ENCODE measurements at regions not wholly inside any gene's neighbourhood (a gene's known extent, or its start where the extent isn't known, plus 50 kb on each side); places are given as distances from the start of the nearest gene placed in this dataset.

GRCh38 chr6:48695872-48696271 is 584.9 kb upstream of the PTCHD4 start:
- TF ChIP-seq, protein P1, sequence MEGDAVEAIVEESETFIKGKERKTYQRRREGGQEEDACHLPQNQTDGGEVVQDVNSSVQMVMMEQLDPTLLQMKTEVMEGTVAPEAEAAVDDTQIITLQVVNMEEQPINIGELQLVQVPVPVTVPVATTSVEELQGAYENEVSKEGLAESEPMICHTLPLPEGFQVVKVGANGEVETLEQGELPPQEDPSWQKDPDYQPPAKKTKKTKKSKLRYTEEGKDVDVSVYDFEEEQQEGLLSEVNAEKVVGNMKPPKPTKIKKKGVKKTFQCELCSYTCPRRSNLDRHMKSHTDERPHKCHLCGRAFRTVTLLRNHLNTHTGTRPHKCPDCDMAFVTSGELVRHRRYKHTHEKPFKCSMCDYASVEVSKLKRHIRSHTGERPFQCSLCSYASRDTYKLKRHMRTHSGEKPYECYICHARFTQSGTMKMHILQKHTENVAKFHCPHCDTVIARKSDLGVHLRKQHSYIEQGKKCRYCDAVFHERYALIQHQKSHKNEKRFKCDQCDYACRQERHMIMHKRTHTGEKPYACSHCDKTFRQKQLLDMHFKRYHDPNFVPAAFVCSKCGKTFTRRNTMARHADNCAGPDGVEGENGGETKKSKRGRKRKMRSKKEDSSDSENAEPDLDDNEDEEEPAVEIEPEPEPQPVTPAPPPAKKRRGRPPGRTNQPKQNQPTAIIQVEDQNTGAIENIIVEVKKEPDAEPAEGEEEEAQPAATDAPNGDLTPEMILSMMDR (conservative IDR thresholded peaks at IDR 0.05): no peak
- Mint-ChIP-seq H3K36me3 (ENCODE audit: low read depth) (peaks cover 3% of the 10 kb centered on the region), H3K27ac (ENCODE audit: unreplicated experiment) (no peak overlapping the region), H3K4me1 (no peaks in the 10 kb centered on the region), H3K27me3 (ENCODE audit: low read depth) (no peaks in the 10 kb centered on the region), H3K4me3 (no peak overlapping the region), H3K9me3 (peaks cover 23% of the 10 kb centered on the region)
- DNase-seq (ENCODE audit: low read depth, low spot score): no peak

GRCh38 chr6:48691420-48691819 is 580.4 kb upstream of the PTCHD4 start:
- Mint-ChIP-seq H3K27me3 (ENCODE audit: low read depth) (no peaks in the 10 kb centered on the region), H3K4me1 (no peaks in the 10 kb centered on the region), H3K27ac (ENCODE audit: unreplicated experiment) (no peak overlapping the region), H3K4me3 (no peak overlapping the region), H3K9me3 (peaks cover 33% of the 10 kb centered on the region), H3K36me3 (ENCODE audit: low read depth) (peaks cover 8% of the 10 kb centered on the region)
- TF ChIP-seq, protein P1 (conservative IDR thresholded peaks at IDR 0.05): no peak
- no peak for DNase-seq (ENCODE audit: low read depth, low spot score)

- no peaks in the 10 kb centered on the region for H3K27me3 Mint-ChIP-seq (ENCODE audit: low read depth)
- H3K36me3 Mint-ChIP-seq (ENCODE audit: low read depth): peaks cover 6% of the 10 kb centered on the region
- no peak overlapping the region for H3K4me3 Mint-ChIP-seq
- H3K9me3 Mint-ChIP-seq: peaks cover 25% of the 10 kb centered on the region
- TF ChIP-seq, protein P1 (conservative IDR thresholded peaks at IDR 0.05): no peak
- H3K4me1 Mint-ChIP-seq: no peaks in the 10 kb centered on the region
- DNase-seq (ENCODE audit: low read depth, low spot score): no peak
- no peak overlapping the region for H3K27ac Mint-ChIP-seq (ENCODE audit: unreplicated experiment)
These were observed 578.5 kb upstream of the PTCHD4 start for GRCh38 chr6:48689498-48689897.

DNA sequence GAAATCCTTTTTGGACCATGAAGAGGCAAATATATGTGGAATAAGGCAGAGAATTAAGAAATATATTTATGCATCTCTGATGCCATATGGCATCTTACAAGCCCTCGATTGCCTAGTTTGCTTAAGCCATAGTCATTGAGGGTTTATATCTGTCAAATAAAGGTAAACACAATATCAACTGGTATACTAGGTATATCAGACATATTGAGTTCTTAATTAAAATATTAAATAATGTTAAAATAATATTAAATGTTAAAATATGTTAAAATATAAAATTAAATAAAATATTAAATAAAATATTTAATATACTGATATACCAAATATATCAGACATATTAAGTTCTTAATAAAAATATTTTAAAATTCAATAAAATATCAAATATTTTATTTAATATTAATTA is 567.4 kb upstream of the PTCHD4 start:
- DNase-seq (ENCODE audit: low read depth, low spot score): no peak
- Mint-ChIP-seq H3K27me3 (ENCODE audit: low read depth) (no peaks in the 10 kb centered on the region), H3K9me3 (no peaks in the 10 kb centered on the region), H3K4me3 (no peak overlapping the region), H3K27ac (ENCODE audit: unreplicated experiment) (no peak overlapping the region), H3K36me3 (ENCODE audit: low read depth) (no peaks in the 10 kb centered on the region), H3K4me1 (no peaks in the 10 kb centered on the region)
- TF ChIP-seq, protein P1 (conservative IDR thresholded peaks at IDR 0.05): no peak

GRCh38 chr6:48671505-48671904 is 560.5 kb upstream of the PTCHD4 start:
- no peak for DNase-seq (ENCODE audit: low read depth, low spot score)
- H3K27ac Mint-ChIP-seq (ENCODE audit: unreplicated experiment): no peak overlapping the region
- no peaks in the 10 kb centered on the region for H3K4me1 Mint-ChIP-seq
- no peaks in the 10 kb centered on the region for H3K9me3 Mint-ChIP-seq
- TF ChIP-seq, protein P1 (conservative IDR thresholded peaks at IDR 0.05): no peak
- H3K27me3 Mint-ChIP-seq (ENCODE audit: low read depth): no peaks in the 10 kb centered on the region
- H3K36me3 Mint-ChIP-seq (ENCODE audit: low read depth): no peaks in the 10 kb centered on the region
- H3K4me3 Mint-ChIP-seq: no peak overlapping the region

DNA sequence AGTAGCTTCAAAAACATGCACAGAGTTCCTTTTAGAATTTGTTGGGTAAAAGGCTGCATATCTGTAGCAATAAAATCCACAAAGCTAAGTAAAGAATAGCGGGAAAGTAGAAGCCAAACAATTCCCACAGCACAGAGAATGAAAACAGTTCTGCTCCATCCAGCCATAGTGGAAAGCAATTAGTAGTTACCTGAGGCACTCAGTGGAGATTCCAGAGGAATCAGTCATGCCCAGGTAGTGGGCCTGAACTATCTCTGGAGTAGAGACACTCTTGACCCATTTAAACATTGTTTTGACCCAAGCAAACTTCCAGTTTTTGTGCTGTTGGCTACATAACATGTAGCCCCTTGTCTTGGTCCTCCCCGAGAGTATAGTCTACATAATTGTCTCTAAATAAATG is 559.5 kb upstream of the PTCHD4 start:
- no peaks in the 10 kb centered on the region for H3K36me3 Mint-ChIP-seq (ENCODE audit: low read depth)
- no peak for DNase-seq (ENCODE audit: low read depth, low spot score)
- TF ChIP-seq, protein P1 (conservative IDR thresholded peaks at IDR 0.05): no peak
- no peak overlapping the region for H3K4me3 Mint-ChIP-seq
- H3K27me3 Mint-ChIP-seq (ENCODE audit: low read depth): no peaks in the 10 kb centered on the region
- no peak overlapping the region for H3K27ac Mint-ChIP-seq (ENCODE audit: unreplicated experiment)
- H3K4me1 Mint-ChIP-seq: no peaks in the 10 kb centered on the region
- no peaks in the 10 kb centered on the region for H3K9me3 Mint-ChIP-seq

Measured in neural crest cell (in vitro differentiated cells).